Frontal cortex (tissue), 3 donors: ENCODE measurements at regions not wholly inside any gene's neighbourhood (a gene's known extent, or its start where the extent isn't known, plus 50 kb on each side); places are given as distances from the start of the nearest gene placed in this dataset.

ENCODE experiments used
- DNase-seq, 2 donors: peaks; one replicate each; pipeline ENCODE4 v3.0.0; 2012; ENCODE audit warnings: low spot score in 2 of 2
- FAIRE-seq: peaks from 2 replicates; lab custom pipeline; 2012; peaks lifted over from hg19 to GRCh38; lab: Jason Lieb, UNC
- donor health status: control.
- donor health status: control.
- donor health status: control.

GRCh38 chr9:107922260-107922659 lies 432.7 kb upstream of the KLF4 start:
- FAIRE-seq (no peak), DNase-seq (no peak)

GRCh38 chr9:107919263-107919662 lies 429.7 kb upstream of the KLF4 start:
- FAIRE-seq (no peak), DNase-seq (no peak)

DNA sequence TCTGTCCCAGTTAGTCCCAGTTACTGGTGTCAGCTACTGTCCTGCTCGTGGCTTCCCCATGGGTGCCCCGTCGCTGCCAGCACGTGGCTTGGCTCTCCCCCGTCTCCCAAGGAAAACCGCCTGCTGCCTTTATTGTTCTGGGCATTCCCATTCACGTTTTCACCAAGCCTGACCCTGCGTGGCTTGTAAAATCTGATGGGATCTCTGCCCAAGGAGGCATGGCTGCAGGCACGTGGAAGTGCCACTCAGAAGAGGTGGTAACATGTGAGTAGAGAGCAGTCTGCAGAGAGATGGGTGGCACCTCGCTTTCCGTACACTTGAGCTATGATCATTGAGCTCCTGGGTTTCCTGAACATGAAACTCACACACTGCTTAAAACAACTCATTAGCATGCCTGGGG lies 429.2 kb upstream of the KLF4 start:
- DNase-seq = no peak
- no peak for FAIRE-seq

DNA sequence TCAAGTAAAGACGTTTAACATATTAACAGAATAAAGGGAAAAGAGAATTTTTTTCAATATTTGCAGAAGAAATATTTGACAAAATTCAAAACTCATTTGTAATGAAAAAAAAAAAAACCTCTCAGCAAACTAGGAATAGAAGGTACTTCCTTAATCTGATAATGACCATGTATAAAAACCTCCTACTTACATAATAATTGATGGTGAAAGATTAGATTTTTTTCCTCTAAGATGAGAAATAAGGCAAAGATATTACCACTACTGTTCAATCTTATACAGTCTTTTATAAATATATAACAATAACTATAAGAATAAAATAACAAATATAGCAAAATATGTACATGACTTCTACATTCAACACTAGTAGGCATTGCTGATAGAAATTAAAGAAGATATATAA lies 424.6 kb upstream of the KLF4 start:
- peak; percentile 6 for FAIRE-seq
- DNase-seq = no peak

- FAIRE-seq = no peak
- no peak for DNase-seq
These were observed 418.1 kb upstream of the KLF4 start for GRCh38 chr9:107907715-107908114.

DNA sequence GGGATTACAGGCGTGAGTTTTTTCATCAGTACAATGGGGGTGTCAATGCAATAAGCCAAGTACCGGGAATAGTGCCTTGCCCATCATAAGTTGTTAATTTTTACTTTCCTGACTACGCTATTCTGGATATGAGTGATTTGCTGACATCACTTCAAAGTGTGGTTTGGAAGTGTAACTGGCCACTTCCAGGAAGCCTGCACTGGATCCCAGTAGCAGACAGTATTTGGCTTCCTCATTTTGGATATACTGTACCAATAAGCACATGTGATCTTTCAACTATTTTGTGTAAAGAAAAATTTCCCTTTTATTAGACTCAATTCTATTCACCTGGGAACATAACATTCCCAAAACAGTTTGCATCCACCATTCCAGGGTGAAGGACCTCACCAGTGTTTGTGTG lies 417.7 kb upstream of the KLF4 start:
- no peak for DNase-seq
- FAIRE-seq = no peak

DNA sequence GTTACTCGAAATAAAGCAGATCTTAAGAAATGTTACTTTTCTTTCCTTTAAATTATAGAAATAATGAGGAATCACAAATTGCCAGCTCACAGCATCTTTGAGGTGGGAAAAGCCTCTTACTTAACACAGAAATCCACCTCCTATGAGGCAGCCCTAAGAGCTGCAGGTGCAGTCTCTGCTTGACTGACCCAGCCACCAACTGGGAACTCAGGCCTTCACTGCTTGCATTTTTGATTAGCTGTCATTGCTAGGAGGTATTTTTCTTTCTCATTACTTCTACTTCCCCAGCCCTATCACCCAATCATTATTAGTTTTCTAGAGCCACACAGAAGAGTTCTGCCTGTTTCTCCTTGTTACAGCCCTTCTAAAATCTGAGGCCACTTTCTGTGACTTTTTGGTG lies 416.5 kb upstream of the KLF4 start:
- DNase-seq (no peak), FAIRE-seq (no peak)

- FAIRE-seq = no peak
- DNase-seq = no peak
These were observed 415.9 kb upstream of the KLF4 start for GRCh38 chr9:107905308-107906020.

DNA sequence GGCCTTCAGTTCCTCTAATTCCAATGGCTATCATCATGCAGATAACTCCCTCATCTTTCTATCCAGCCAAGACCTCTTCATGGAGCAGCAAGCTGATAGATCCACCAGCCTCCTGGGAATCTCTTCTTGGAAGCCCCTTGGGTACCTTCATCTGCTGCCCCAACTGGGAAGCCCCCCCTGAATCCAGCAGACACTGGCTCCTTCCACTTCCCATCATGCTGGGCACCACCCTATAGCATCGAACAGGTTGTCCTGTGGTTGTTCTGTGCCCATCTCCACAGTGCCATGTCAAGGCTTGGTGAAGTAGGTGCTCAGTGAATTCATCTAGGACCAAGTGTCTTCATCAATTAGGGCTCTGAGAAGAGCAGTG lies 410.4 kb upstream of the KLF4 start:
- DNase-seq (no peak), FAIRE-seq (no peak)

GRCh38 chr9:107898761-107899160 lies 409.2 kb upstream of the KLF4 start:
- no peak for DNase-seq
- no peak for FAIRE-seq

DNA sequence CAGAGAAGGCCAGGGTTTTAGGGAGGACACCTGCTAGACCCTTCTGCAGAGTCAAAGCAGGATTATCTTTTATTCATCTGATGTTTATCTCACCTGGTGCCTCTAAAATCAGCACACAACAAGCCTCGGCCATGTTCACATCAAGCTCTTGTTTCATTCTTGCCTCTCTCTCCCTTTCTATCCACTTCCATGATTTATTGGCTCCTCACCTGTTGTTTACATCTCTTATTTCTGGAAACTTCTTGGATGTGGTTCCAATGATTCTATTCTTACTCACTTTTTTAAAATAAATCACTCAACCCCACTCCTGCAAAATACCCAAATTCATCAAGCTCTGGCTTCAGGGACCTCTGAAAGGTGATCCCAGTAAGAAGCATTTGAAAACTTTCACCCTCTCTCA lies 407.0 kb upstream of the KLF4 start:
- no peak for FAIRE-seq
- no peak for DNase-seq

DNA sequence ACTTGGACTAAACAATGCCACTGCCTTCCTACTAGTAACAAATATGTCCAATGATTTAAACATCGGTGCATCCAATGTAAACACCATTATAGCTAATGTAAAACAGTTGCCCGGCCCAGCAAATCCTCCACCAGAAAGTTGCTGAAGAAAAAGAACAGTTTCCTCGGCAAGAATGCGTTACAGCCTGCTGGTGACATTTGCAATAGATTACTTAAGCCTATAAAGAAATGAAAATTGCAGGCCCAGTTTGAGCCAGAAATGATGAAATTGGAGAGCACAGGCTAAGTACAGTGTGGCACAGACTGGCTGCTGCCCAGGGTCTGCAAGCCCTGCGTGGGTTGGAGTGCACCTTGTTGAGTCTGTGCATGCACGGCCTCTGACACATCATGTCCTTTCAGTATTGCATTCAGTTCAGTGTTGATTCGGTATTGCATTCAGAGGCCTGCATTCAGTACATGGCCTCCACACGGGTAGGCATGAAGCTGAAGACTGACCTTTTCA lies 406.0 kb upstream of the KLF4 start:
- FAIRE-seq (no peak), DNase-seq (no peak)

GRCh38 chr9:107894572-107895261 lies 405.1 kb upstream of the KLF4 start:
- FAIRE-seq (no peak), DNase-seq (no peak)

GRCh38 chr9:107890921-107891465 lies 401.4 kb upstream of the KLF4 start:
- FAIRE-seq = no peak
- no peak for DNase-seq

DNA sequence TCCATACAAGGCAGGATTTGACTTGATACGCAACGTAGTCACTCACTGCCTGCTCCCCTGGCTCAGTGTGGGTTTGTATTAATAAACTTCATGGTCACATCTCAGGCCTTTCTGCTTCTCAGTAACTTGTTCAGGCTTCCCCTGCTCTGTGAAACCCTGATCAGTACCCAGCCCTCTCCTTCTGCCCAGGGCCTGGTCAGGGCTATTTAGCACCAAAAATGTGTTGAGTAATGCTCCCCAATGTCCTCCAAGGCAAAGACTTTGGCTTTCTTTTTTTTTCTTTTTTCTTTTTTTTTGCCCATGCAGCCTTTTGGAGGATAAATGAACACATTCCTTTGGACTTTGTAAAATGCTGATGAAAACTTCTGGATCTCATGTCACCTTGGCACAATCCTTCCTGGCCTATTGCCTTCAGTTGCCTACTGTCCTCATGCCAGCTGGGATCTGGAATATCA lies 399.2 kb upstream of the KLF4 start:
- no peak for DNase-seq
- no peak for FAIRE-seq

GRCh38 chr9:107886826-107887225 lies 397.3 kb upstream of the KLF4 start:
- no peak for DNase-seq
- no peak for FAIRE-seq

DNA sequence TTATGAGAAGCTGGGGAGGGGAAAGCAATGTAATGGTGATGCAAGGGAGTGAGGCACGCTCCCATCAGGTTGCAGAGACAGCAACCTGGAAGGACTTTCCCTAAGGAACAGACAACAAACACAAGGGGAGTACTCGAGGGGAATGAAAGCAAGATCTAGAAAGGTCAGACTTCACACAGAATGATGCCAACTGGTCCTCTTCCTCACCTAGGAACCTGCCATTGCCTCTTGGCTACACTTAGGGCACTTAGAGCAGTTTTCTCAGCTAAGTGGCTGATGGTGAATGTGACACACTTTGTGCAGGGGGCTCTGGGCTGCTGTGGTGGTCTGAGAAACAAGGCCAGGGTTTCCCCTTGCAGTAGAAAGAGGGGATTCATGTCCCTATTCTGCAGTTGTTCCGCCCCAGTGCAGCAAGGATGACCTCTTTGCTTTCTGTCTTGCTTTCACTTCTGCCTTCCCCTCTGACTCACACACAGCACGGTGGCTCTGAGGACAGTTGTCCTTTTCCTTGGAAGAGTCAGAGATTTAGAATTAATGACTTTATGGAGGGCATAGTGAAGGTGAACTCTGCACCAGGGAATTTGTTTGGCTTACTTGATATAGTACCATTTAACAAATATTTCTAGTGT lies 394.0 kb upstream of the KLF4 start:
- FAIRE-seq = no peak
- DNase-seq = no peak

DNA sequence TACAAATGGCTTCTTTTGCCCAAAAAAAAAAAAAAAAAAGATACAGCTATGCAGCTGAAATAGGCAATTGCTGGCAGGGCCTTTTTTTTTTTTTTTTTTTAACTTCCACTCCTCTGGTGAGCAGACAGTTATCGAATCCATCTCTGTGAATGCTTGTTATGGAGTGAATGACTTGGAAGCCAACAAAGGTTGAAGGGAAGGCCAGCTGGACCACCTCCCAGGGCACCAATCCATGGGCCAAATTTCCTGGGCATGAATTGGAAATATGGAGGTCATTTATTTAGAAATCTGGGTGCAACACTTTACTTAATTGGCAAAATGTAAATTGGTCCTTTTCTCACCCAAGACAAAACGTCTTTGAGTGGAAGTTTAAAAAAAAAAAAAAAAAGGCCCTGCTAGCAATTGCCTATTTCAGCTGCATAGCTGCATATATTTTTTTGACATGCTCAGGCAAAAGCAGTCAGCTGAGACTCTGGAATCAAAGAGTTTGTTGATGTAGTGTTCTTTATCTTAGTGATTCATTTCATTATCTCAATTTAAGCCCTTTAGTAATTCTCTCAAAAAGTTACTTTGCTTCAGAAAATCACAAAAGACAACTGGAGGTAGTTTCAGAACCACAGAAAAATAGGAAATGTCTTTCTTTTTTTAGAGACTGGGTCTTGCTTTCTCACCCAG lies 392.2 kb upstream of the KLF4 start:
- FAIRE-seq (no peak), DNase-seq (no peak)

DNA sequence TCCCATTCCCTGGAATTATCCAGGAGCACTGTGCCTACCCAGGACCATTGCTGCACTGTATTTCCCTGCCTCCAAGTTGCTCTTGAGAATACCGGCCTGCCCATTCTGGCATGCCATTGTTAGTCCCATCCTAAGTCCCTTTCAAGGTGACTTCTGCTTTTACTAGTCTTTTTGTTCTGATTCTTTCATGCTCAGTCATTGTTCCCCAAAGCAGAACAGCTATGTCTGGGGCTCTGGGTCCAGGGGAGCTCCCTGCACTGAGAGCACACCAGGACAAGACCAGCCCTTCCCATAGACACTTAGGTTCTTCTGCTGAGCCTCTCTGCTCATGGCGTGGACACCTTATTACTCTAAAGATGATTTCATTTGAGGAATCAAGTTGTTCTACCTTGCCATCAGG lies 388.9 kb upstream of the KLF4 start:
- DNase-seq (no peak), FAIRE-seq (no peak)

DNA sequence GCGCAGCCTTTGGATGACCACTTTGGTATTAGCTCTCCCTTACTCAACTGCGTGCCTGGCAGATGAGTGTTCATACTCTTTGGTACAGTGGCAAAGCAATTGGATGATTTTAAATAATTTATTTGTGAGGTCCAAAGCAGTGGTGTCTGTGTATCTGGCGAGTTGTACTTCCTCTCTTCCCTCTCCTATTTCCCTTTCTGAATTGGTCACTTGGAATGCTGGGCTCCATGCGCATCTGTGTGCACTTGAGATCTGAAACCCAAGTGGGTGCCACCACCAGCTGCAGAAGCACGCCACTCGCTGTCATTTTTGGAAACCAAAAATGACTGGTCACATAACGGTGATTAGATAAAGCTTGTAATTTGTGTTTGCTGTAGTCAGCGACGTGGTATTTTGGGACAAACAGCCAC lies 386.0 kb upstream of the KLF4 start:
- DNase-seq = no peak
- no peak for FAIRE-seq
